HEK293T (cell line): ENCODE measurements at regions not wholly inside any gene's neighbourhood (a gene's known extent, or its start where the extent isn't known, plus 50 kb on each side); places are given as distances from the start of the nearest gene placed in this dataset.

Source experiments
- BHLHE40 ChIP-seq: fragments of 450-650 bp; IDR thresholded peaks from 2 replicates; pipeline ENCODE4 v1.6.1; 2016; ENCODE audit warnings: mild to moderate bottlenecking, moderate library complexity, borderline replicate concordance
- ELF4 ChIP-seq: fragments of 450-650 bp; IDR thresholded peaks from 2 replicates; pipeline ENCODE4 v1.6.1; 2017; ENCODE audit warnings: antibody characterized with exemption
- FOXA1 ChIP-seq: fragments of 450-650 bp; IDR thresholded peaks from 2 replicates; pipeline ENCODE4 v1.6.1; 2016; ENCODE audit warnings: mild to moderate bottlenecking
- FOXK2 ChIP-seq: fragments of 450-650 bp; IDR thresholded peaks from 2 replicates; pipeline ENCODE4 v1.6.1; 2016; ENCODE audit warnings: mild to moderate bottlenecking
- FOXM1 ChIP-seq: fragments of 450-650 bp; IDR thresholded peaks from 2 replicates; pipeline ENCODE4 v1.6.1; 2017; ENCODE audit warnings: mild to moderate bottlenecking, borderline replicate concordance
- HDGF ChIP-seq: fragments of 450-650 bp; IDR thresholded peaks from 2 replicates; pipeline ENCODE4 v1.6.1; 2017; ENCODE audit warnings: antibody characterized with exemption, borderline replicate concordance
- L3MBTL2 ChIP-seq: fragments of 450-650 bp; conservative IDR thresholded peaks from 2 replicates; pipeline ENCODE4 v1.6.1; 2016; ENCODE audit warnings: mild to moderate bottlenecking
- LEF1 ChIP-seq: fragments of 450-650 bp; IDR thresholded peaks from 2 replicates; pipeline ENCODE4 v1.6.1; 2017; ENCODE audit warnings: mild to moderate bottlenecking, borderline replicate concordance
- PKNOX1 ChIP-seq: fragments of 450-650 bp; IDR thresholded peaks from 2 replicates; pipeline ENCODE4 v1.6.1; 2016
- SP1 ChIP-seq: fragments of 450-650 bp; IDR thresholded peaks from 2 replicates; pipeline ENCODE4 v1.6.1; 2017
- SUZ12 ChIP-seq: fragments of 450-650 bp; IDR thresholded peaks from 2 replicates; pipeline ENCODE4 v1.6.1; 2016; ENCODE audit warnings: mild to moderate bottlenecking
- ZNF384 ChIP-seq: fragments of 450-650 bp; IDR thresholded peaks from 2 replicates; pipeline ENCODE4 v1.6.1; 2016

- TF ChIP-seq L3MBTL2 (no peak), FOXK2 (no peak), FOXM1 (no peak), BHLHE40 (no peak), PKNOX1 (no peak), FOXA1 (no peak), SP1 (no peak), ELF4 (no peak), SUZ12 (no peak), ZNF384 (no peak), LEF1 (no peak), HDGF (no peak)
Measured at GRCh38 chr4:181293541-181293940, 949.7 kb upstream of the TENM3 start.
